ENCODE measurements at regions not wholly inside any gene's neighbourhood (a gene's known extent, or its start where the extent isn't known, plus 50 kb on each side); places are given as distances from the start of the nearest gene placed in this dataset.

DNA sequence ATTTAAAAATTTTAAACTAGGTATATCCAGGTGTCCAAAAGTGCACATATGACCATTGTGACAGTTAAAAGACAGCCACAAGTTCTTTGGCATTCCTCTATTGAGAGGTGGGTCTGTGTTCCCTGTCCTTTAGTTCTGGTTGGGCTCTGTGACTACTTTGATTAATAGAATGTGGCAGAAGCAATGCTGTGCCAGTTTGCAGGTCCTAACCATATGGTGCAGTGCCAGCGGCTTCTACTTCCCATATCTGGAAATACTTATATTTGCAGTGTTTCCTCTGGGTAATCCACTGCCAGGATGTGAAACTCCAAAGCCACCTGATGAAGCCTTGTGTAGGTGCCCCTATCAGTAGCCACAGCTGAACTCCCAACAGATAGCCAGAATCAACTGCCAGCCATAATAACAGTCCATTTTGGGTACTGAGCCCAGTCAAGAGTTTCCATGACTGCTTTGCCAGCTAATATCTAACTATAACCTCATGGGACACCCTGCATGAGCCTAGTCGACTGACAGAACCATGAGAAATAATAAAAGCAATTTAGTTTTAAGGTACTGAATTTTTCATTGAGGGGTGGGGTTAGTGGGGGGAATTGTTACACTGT, 361.0 kb upstream of the SEMA6A start:
- TF ChIP-seq, protein P1, sequence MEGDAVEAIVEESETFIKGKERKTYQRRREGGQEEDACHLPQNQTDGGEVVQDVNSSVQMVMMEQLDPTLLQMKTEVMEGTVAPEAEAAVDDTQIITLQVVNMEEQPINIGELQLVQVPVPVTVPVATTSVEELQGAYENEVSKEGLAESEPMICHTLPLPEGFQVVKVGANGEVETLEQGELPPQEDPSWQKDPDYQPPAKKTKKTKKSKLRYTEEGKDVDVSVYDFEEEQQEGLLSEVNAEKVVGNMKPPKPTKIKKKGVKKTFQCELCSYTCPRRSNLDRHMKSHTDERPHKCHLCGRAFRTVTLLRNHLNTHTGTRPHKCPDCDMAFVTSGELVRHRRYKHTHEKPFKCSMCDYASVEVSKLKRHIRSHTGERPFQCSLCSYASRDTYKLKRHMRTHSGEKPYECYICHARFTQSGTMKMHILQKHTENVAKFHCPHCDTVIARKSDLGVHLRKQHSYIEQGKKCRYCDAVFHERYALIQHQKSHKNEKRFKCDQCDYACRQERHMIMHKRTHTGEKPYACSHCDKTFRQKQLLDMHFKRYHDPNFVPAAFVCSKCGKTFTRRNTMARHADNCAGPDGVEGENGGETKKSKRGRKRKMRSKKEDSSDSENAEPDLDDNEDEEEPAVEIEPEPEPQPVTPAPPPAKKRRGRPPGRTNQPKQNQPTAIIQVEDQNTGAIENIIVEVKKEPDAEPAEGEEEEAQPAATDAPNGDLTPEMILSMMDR (IDR thresholded peaks at IDR 0.05) = no peak
- TF ChIP-seq ZFX (IDR thresholded peaks at IDR 0.05; ENCODE audit: borderline replicate concordance) = no peak

Data from 22Rv1 (cell line).